ENCODE measurements at regions not wholly inside any gene's neighbourhood (a gene's known extent, or its start where the extent isn't known, plus 50 kb on each side); places are given as distances from the start of the nearest gene placed in this dataset.

- Mint-ChIP-seq H3K4me1 (ENCODE audit: unreplicated experiment) (peaks cover 5% of the 10 kb centered on the region), H3K36me3 (ENCODE audit: low read depth, unreplicated experiment) (peaks cover 4% of the 10 kb centered on the region), H3K4me3 (ENCODE audit: unreplicated experiment) (no peak overlapping the region), H3K27ac (ENCODE audit: unreplicated experiment) (no peak overlapping the region), H3K27me3 (ENCODE audit: unreplicated experiment) (peaks cover 3% of the 10 kb centered on the region), H3K9me3 (ENCODE audit: unreplicated experiment) (no peaks in the 10 kb centered on the region)
- no peak for TF ChIP-seq CTCF (IDR thresholded peaks at IDR 0.05; ENCODE audit: unreplicated experiment)
- no peak for DNase-seq (ENCODE audit: low spot score)
Observed at GRCh38 chr2:16000642-16001041, 60.3 kb downstream of the MYCN start.

- no peak for TF ChIP-seq CTCF (IDR thresholded peaks at IDR 0.05; ENCODE audit: unreplicated experiment)
- Mint-ChIP-seq H3K4me1 (ENCODE audit: unreplicated experiment) (peaks cover 5% of the 10 kb centered on the region), H3K4me3 (ENCODE audit: unreplicated experiment) (no peak overlapping the region), H3K9me3 (ENCODE audit: unreplicated experiment) (no peaks in the 10 kb centered on the region), H3K36me3 (ENCODE audit: low read depth, unreplicated experiment) (peaks cover 4% of the 10 kb centered on the region), H3K27me3 (ENCODE audit: unreplicated experiment) (peaks cover 4% of the 10 kb centered on the region), H3K27ac (ENCODE audit: unreplicated experiment) (no peak overlapping the region)
- no peak for DNase-seq (ENCODE audit: low spot score)
Observed at GRCh38 chr2:15999596-16000469, 59.5 kb downstream of the MYCN start.

DNA sequence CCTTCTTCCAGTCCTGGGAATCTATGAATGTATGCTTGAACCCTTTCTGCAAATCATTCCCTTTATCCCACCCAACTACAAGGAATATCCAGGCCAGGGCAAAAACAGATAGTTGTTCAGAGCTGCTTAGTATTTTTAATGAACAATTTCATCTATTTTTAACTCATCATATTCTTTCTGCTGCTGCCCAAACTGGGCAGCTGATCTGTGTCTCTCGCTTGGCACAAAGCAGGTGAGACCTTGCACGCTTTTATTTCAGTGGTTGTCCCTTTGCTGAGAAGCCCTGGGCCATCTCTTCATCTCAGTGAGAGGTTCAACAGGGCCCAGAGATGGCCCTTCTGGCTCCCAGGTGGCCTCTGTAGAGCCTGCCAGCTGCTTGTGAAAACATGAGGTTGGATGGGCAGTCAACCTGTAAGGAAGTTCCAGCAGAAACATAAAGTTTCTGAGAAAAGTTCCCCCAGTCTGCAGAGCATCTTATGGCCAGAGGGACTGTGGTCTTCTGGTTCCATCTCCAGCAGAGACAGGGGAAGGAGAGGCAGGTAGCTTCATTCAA lies 57.5 kb downstream of the MYCN start:
- no peaks in the 10 kb centered on the region for H3K9me3 Mint-ChIP-seq (ENCODE audit: unreplicated experiment)

DNA sequence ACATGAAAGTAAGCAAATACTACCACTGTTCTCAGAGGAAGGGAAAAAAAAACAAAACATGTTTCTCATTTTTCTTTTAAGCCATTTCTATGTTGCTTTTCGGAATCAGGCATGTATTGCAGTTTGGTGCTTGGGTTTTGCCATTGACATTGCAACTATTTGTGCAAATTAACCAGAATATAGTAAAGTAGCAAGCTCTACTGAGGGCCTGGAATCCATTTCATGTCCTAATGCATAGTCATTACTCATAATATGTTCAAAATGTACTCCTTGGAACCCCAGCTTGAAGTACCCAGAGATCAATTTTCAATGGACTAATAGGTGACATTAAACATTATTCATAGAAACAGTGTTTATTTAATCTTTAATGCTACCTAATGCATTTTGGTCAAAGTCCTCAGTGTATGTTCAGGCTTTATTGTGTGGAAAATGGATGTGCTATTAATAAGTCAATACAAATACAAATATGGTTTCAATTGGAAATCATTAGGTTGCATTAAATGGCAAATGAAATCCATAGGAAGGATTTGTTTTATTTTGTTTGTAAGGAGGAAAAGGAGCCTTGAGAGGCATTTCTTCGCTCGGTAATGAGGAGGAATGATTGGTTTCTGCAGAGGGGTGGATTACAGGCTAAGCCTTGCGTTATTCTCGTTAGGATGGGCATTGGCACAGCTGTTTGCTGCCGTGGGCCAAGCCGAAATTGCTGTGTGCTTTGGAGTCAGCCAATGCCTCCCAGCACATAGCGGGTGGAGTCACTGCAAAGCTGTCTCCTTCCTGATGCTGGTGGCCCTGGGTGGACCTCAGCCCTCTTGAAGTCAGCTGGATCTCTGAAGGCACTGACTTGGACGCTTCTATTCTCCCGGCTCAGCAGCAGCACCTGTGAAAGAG lies 56.4 kb downstream of the MYCN start:
- H3K27me3 Mint-ChIP-seq (ENCODE audit: unreplicated experiment): peaks cover 6% of the 10 kb centered on the region
- H3K36me3 Mint-ChIP-seq (ENCODE audit: low read depth, unreplicated experiment): no peaks in the 10 kb centered on the region

More for the DNA sequence above, 57.5 kb downstream of the MYCN start:
- H3K36me3 Mint-ChIP-seq (ENCODE audit: low read depth, unreplicated experiment): no peaks in the 10 kb centered on the region
- no peak overlapping the region for H3K4me3 Mint-ChIP-seq (ENCODE audit: unreplicated experiment)
- TF ChIP-seq CTCF (IDR thresholded peaks at IDR 0.05; ENCODE audit: unreplicated experiment): no peak
- H3K27me3 Mint-ChIP-seq (ENCODE audit: unreplicated experiment): peaks cover 6% of the 10 kb centered on the region
- no peak for DNase-seq (ENCODE audit: low spot score)
- H3K4me1 Mint-ChIP-seq (ENCODE audit: unreplicated experiment): peaks cover 5% of the 10 kb centered on the region
- H3K27ac Mint-ChIP-seq (ENCODE audit: unreplicated experiment): no peak overlapping the region

More for the DNA sequence above, 56.4 kb downstream of the MYCN start:
- H3K9me3 Mint-ChIP-seq (ENCODE audit: unreplicated experiment): no peaks in the 10 kb centered on the region
- H3K4me1 Mint-ChIP-seq (ENCODE audit: unreplicated experiment): peaks cover 6% of the 10 kb centered on the region
- DNase-seq (ENCODE audit: low spot score): no peak
- no peak for TF ChIP-seq CTCF (IDR thresholded peaks at IDR 0.05; ENCODE audit: unreplicated experiment)
- H3K27ac Mint-ChIP-seq (ENCODE audit: unreplicated experiment): no peak overlapping the region
- H3K4me3 Mint-ChIP-seq (ENCODE audit: unreplicated experiment): no peak overlapping the region

All from endothelial cell (in vitro differentiated cells).